ENCODE measurements at regions not wholly inside any gene's neighbourhood (a gene's known extent, or its start where the extent isn't known, plus 50 kb on each side); places are given as distances from the start of the nearest gene placed in this dataset.

DNA sequence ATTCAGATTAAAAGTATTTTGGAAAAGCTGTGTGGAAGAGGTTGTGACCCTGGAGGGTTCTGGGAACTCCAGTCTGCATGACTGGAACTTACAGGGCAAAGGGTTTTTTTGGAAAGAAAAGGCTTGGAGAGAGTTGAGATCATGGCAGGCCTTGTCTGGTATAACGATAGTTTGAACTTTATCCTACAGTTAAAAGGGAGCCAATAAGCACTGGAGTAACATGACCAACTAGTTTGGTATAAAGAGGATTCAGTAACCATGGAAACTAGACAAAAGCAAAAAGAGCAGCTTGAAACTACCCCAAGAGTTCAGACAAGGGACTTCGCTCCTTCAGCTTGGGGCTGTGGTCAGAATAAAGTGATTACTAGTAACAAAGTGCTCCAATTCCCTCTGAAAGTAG is 151.2 kb upstream of the TMCO5A start:
- H3K27me3 ChIP-seq (ENCODE audit: control insufficient read depth in 1 of 2, insufficient read depth in 2 of 2, low read length in 2 of 2), result no peaks in the 10 kb centered on the region
- H3K9ac ChIP-seq (ENCODE audit: low read length in 2 of 2), result no peak overlapping the region
- H3K9me3 ChIP-seq (ENCODE audit: control insufficient read depth in 2 of 2, low read length in 2 of 2), result no peaks in the 10 kb centered on the region
- no peaks in the 10 kb centered on the region for H3K4me1 ChIP-seq (ENCODE audit: control insufficient read depth, insufficient read depth, low read length)
- H3K27ac ChIP-seq (ENCODE audit: low read length), result no peak overlapping the region
- no peaks in the 10 kb centered on the region for H3K36me3 ChIP-seq (ENCODE audit: control insufficient read depth in 2 of 2, insufficient read depth in 2 of 2, low read length in 2 of 2)
- H3K4me3 ChIP-seq (ENCODE audit: low read length in 2 of 2), result no peak overlapping the region

DNA sequence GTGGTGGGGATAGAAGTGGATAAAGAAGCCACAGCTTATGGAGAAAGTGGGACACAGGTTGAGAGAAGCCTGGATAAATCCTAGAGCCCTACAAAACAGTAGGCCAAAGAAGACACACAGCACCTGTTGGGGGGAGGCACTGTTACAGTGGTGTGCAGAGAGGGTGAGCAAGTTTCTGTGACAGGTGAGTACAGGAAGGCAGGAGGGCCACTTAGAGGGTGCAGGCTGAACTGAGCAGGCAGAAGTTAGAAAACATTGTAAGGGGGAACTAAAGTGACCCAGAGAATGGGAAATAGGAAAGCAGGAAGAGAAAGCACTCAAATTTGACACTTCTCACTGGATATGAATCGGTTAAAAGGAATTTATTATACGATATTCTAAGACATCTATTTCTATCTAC is 146.1 kb upstream of the TMCO5A start:
- H3K36me3 ChIP-seq (ENCODE audit: control insufficient read depth in 2 of 2, insufficient read depth in 2 of 2, low read length in 2 of 2), result no peaks in the 10 kb centered on the region
- H3K9me3 ChIP-seq (ENCODE audit: control insufficient read depth in 2 of 2, low read length in 2 of 2), result no peaks in the 10 kb centered on the region
- no peak overlapping the region for H3K27ac ChIP-seq (ENCODE audit: low read length)
- H3K27me3 ChIP-seq (ENCODE audit: control insufficient read depth in 1 of 2, insufficient read depth in 2 of 2, low read length in 2 of 2), result no peaks in the 10 kb centered on the region
- no peak overlapping the region for H3K9ac ChIP-seq (ENCODE audit: low read length in 2 of 2)
- H3K4me3 ChIP-seq (ENCODE audit: low read length in 2 of 2), result no peak overlapping the region
- no peaks in the 10 kb centered on the region for H3K4me1 ChIP-seq (ENCODE audit: control insufficient read depth, insufficient read depth, low read length)

GRCh38 chr15:37788767-37789396 is 145.6 kb upstream of the TMCO5A start:
- H3K9me3 ChIP-seq (ENCODE audit: control insufficient read depth in 2 of 2, low read length in 2 of 2), result no peaks in the 10 kb centered on the region
- H3K27ac ChIP-seq (ENCODE audit: low read length), result no peak overlapping the region
- H3K9ac ChIP-seq (ENCODE audit: low read length in 2 of 2), result no peak overlapping the region
- no peaks in the 10 kb centered on the region for H3K27me3 ChIP-seq (ENCODE audit: control insufficient read depth in 1 of 2, insufficient read depth in 2 of 2, low read length in 2 of 2)
- H3K36me3 ChIP-seq (ENCODE audit: control insufficient read depth in 2 of 2, insufficient read depth in 2 of 2, low read length in 2 of 2), result no peaks in the 10 kb centered on the region
- H3K4me3 ChIP-seq (ENCODE audit: low read length in 2 of 2), result no peak overlapping the region
- no peaks in the 10 kb centered on the region for H3K4me1 ChIP-seq (ENCODE audit: control insufficient read depth, insufficient read depth, low read length)

- no peaks in the 10 kb centered on the region for H3K9me3 ChIP-seq (ENCODE audit: control insufficient read depth in 2 of 2, low read length in 2 of 2)
- no peaks in the 10 kb centered on the region for H3K27me3 ChIP-seq (ENCODE audit: control insufficient read depth in 1 of 2, insufficient read depth in 2 of 2, low read length in 2 of 2)
- no peak overlapping the region for H3K27ac ChIP-seq (ENCODE audit: low read length)
- no peak overlapping the region for H3K4me3 ChIP-seq (ENCODE audit: low read length in 2 of 2)
- no peaks in the 10 kb centered on the region for H3K36me3 ChIP-seq (ENCODE audit: control insufficient read depth in 2 of 2, insufficient read depth in 2 of 2, low read length in 2 of 2)
- H3K4me1 ChIP-seq (ENCODE audit: control insufficient read depth, insufficient read depth, low read length), result no peaks in the 10 kb centered on the region
- no peak overlapping the region for H3K9ac ChIP-seq (ENCODE audit: low read length in 2 of 2)
Measured at GRCh38 chr15:37789397-37789786, 145.0 kb upstream of the TMCO5A start.

DNA sequence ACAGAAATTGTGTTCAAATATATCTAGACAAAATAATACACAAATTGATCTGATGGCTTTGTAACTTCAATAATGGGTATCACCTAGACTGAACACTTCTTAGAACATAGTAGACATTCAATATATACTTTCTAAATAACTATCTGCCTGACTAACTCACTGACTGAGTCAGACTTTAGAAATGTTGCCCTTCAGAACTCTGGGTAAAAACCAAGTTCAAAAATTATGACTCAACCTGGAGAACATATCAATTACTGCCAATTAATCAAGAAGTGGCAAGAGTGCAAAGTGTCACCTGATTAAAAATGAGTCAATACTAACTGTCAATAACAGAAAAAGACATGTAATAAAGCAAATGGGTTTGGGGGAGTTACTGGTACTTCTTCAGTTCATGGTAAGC is 144.6 kb upstream of the TMCO5A start:
- H3K36me3 ChIP-seq (ENCODE audit: control insufficient read depth in 2 of 2, insufficient read depth in 2 of 2, low read length in 2 of 2), result no peaks in the 10 kb centered on the region
- H3K27me3 ChIP-seq (ENCODE audit: control insufficient read depth in 1 of 2, insufficient read depth in 2 of 2, low read length in 2 of 2), result no peaks in the 10 kb centered on the region
- H3K9me3 ChIP-seq (ENCODE audit: control insufficient read depth in 2 of 2, low read length in 2 of 2), result no peaks in the 10 kb centered on the region
- no peak overlapping the region for H3K27ac ChIP-seq (ENCODE audit: low read length)
- H3K4me3 ChIP-seq (ENCODE audit: low read length in 2 of 2), result no peak overlapping the region
- H3K9ac ChIP-seq (ENCODE audit: low read length in 2 of 2), result no peak overlapping the region
- H3K4me1 ChIP-seq (ENCODE audit: control insufficient read depth, insufficient read depth, low read length), result no peaks in the 10 kb centered on the region

DNA sequence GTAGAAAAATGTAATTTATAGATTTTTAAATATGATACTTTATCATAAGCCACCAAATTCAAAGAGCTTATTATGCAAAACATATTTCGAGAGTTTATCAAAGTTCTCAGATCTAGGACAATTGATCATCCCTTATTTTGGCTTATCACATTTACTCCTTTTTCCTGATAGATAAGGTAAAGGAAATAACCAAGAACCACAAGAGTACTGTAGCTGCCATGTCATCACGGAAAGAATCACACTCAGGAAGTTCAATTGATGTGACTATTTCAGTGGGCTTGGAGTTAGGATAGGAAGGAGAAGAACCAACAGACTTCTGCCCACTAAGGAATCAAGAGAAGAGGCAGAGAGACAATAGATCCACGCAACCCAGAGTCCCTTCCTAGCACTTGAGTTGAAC is 142.7 kb upstream of the TMCO5A start:
- Histone ChIP-seq H3K27me3 (ENCODE audit: control insufficient read depth in 1 of 2, insufficient read depth in 2 of 2, low read length in 2 of 2) (no peaks in the 10 kb centered on the region), H3K9ac (ENCODE audit: low read length in 2 of 2) (no peak overlapping the region), H3K36me3 (ENCODE audit: control insufficient read depth in 2 of 2, insufficient read depth in 2 of 2, low read length in 2 of 2) (no peaks in the 10 kb centered on the region), H3K4me1 (ENCODE audit: control insufficient read depth, insufficient read depth, low read length) (no peaks in the 10 kb centered on the region), H3K4me3 (ENCODE audit: low read length in 2 of 2) (no peak overlapping the region), H3K27ac (ENCODE audit: low read length) (no peak overlapping the region), H3K9me3 (ENCODE audit: control insufficient read depth in 2 of 2, low read length in 2 of 2) (no peaks in the 10 kb centered on the region)

GRCh38 chr15:37792351-37792750 is 142.1 kb upstream of the TMCO5A start:
- no peak overlapping the region for H3K9ac ChIP-seq (ENCODE audit: low read length in 2 of 2)
- H3K9me3 ChIP-seq (ENCODE audit: control insufficient read depth in 2 of 2, low read length in 2 of 2), result no peaks in the 10 kb centered on the region
- no peaks in the 10 kb centered on the region for H3K4me1 ChIP-seq (ENCODE audit: control insufficient read depth, insufficient read depth, low read length)
- H3K36me3 ChIP-seq (ENCODE audit: control insufficient read depth in 2 of 2, insufficient read depth in 2 of 2, low read length in 2 of 2), result no peaks in the 10 kb centered on the region
- H3K4me3 ChIP-seq (ENCODE audit: low read length in 2 of 2), result no peak overlapping the region
- no peak overlapping the region for H3K27ac ChIP-seq (ENCODE audit: low read length)
- H3K27me3 ChIP-seq (ENCODE audit: control insufficient read depth in 1 of 2, insufficient read depth in 2 of 2, low read length in 2 of 2), result no peaks in the 10 kb centered on the region

DNA sequence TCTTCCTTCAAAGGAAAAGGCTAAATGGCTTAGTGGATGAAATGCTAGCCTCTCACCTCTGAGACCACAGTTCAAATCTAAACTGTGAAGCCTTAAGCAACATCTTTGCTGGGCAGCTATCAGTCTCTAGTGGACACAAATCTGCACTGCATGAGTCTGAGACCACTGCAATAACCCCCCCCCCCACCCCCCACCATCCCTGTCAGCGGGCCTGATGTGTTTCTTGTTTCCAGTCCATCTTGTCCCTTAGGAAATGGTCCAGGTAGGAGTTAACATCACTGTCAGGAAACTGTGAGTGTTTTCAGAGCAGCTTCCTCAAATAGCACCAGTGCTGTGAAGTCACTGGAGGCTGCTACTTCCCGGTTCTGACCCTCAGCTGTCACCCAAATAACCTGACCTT is 140.6 kb upstream of the TMCO5A start:
- Histone ChIP-seq H3K4me1 (ENCODE audit: control insufficient read depth, insufficient read depth, low read length) (no peaks in the 10 kb centered on the region), H3K4me3 (ENCODE audit: low read length in 2 of 2) (no peak overlapping the region), H3K27me3 (ENCODE audit: control insufficient read depth in 1 of 2, insufficient read depth in 2 of 2, low read length in 2 of 2) (no peaks in the 10 kb centered on the region), H3K36me3 (ENCODE audit: control insufficient read depth in 2 of 2, insufficient read depth in 2 of 2, low read length in 2 of 2) (no peaks in the 10 kb centered on the region), H3K9ac (ENCODE audit: low read length in 2 of 2) (no peak overlapping the region), H3K9me3 (ENCODE audit: control insufficient read depth in 2 of 2, low read length in 2 of 2) (peaks cover 0 to 4% of the 10 kb centered on the region in 2 donors), H3K27ac (ENCODE audit: low read length) (no peak overlapping the region)

- Histone ChIP-seq H3K4me1 (ENCODE audit: control insufficient read depth, insufficient read depth, low read length) (no peaks in the 10 kb centered on the region), H3K36me3 (ENCODE audit: control insufficient read depth in 2 of 2, insufficient read depth in 2 of 2, low read length in 2 of 2) (no peaks in the 10 kb centered on the region), H3K4me3 (ENCODE audit: low read length in 2 of 2) (no peak overlapping the region), H3K9ac (ENCODE audit: low read length in 2 of 2) (no peak overlapping the region), H3K27me3 (ENCODE audit: control insufficient read depth in 1 of 2, insufficient read depth in 2 of 2, low read length in 2 of 2) (no peaks in the 10 kb centered on the region), H3K27ac (ENCODE audit: low read length) (no peak overlapping the region), H3K9me3 (ENCODE audit: control insufficient read depth in 2 of 2, low read length in 2 of 2) (peaks cover 0 to 4% of the 10 kb centered on the region in 2 donors)
Measured at GRCh38 chr15:37794947-37795346, 139.5 kb upstream of the TMCO5A start.

GRCh38 chr15:37801529-37801928 is 132.9 kb upstream of the TMCO5A start:
- H3K9me3 ChIP-seq (ENCODE audit: control insufficient read depth in 2 of 2, low read length in 2 of 2), result peaks cover 0 to 4% of the 10 kb centered on the region in 2 donors
- H3K9ac ChIP-seq (ENCODE audit: low read length in 2 of 2), result no peak overlapping the region
- no peaks in the 10 kb centered on the region for H3K4me1 ChIP-seq (ENCODE audit: control insufficient read depth, insufficient read depth, low read length)
- H3K36me3 ChIP-seq (ENCODE audit: control insufficient read depth in 2 of 2, insufficient read depth in 2 of 2, low read length in 2 of 2), result no peaks in the 10 kb centered on the region
- no peaks in the 10 kb centered on the region for H3K27me3 ChIP-seq (ENCODE audit: control insufficient read depth in 1 of 2, insufficient read depth in 2 of 2, low read length in 2 of 2)
- H3K27ac ChIP-seq (ENCODE audit: low read length), result no peak overlapping the region
- no peak overlapping the region for H3K4me3 ChIP-seq (ENCODE audit: low read length in 2 of 2)

DNA sequence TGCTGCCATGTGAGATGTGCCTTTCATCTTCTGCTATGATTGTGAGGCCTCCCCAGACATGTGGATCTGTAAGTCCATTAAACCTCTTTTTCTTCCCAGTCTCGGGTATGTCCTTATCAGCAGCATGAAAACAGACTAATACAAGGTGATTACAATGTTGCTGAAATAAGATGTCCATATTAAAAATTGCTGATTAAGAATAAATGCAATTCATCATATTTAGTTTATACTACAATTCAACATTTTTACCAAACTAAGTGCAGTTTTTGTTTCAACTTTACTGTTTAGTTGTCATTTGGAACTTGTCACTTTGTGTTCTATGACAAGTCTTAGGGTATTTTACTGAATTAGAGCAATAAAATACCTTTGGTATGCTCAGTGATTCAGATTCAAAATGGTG is 127.6 kb upstream of the TMCO5A start:
- H3K9ac ChIP-seq (ENCODE audit: low read length in 2 of 2), result no peak overlapping the region
- H3K4me1 ChIP-seq (ENCODE audit: control insufficient read depth, insufficient read depth, low read length), result no peaks in the 10 kb centered on the region
- H3K4me3 ChIP-seq (ENCODE audit: low read length in 2 of 2), result no peak overlapping the region
- no peaks in the 10 kb centered on the region for H3K9me3 ChIP-seq (ENCODE audit: control insufficient read depth in 2 of 2, low read length in 2 of 2)
- no peak overlapping the region for H3K27ac ChIP-seq (ENCODE audit: low read length)
- no peaks in the 10 kb centered on the region for H3K36me3 ChIP-seq (ENCODE audit: control insufficient read depth in 2 of 2, insufficient read depth in 2 of 2, low read length in 2 of 2)
- H3K27me3 ChIP-seq (ENCODE audit: control insufficient read depth in 1 of 2, insufficient read depth in 2 of 2, low read length in 2 of 2), result no peaks in the 10 kb centered on the region
